Stimulated activated CD8-positive, alpha-beta memory T cell treated with anti-CD3 and anti-CD28 coated beads, Interleukin-4, amount 100 ng/mL, for 48 hours (primary cell): ENCODE measurements at regions not wholly inside any gene's neighbourhood (a gene's known extent, or its start where the extent isn't known, plus 50 kb on each side); places are given as distances from the start of the nearest gene placed in this dataset.
"Not testable (repeated sequence)": the region's sequence is repeated elsewhere in the genome, so short reads cannot be mapped to it uniquely, and the experiment has no call there.

Experiments used
- DNase-seq: peaks from one replicate; pipeline ENCODE4 v3.0.0-alpha.2; 2020

DNA sequence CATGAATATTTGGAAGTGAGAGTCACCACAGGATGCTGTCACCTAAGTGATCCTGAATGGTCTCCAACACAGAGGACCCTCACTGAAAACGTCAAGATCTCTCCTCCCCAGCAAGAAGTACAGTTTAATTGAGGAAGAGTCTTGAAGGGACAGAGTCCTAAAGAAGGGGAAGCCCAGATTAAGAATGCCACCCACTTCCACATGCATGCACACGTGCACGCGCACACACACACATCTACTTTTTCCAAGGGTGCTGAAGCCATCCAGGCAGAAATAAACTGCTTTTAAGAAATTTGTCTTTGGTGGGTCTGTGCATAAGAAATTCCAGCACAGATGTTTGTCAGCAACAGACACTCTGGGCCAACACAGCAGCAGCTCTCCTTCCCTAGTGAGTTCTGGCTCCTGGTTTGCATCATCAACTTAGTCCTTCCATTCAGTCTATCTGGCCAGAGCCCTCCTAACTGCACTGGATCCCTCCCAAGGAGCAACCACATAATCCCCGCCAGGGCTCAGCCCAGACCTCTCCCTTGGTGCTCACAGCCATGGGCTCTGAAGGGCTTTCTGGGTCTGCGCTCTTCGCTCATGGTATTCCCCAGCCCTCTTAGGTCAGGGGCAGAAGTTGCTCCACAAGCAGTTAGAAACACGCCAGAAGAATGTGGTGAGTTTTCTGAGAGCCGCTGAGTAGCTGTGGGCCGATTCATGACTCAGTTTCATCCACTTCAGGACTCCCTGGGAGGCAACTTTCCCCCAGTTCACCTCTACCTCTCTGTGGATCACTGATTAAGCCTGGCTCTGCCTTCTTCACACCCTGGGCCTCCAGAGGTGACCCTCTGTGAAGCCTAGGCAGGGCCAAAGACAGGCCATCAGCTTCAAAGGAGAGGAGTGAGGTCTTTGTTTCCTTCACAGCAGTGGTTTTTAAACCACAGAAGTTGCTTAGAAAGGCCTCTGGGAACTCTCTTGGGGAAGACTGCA is 132.6 kb upstream of the LIPC start:
- no peak for DNase-seq

DNA sequence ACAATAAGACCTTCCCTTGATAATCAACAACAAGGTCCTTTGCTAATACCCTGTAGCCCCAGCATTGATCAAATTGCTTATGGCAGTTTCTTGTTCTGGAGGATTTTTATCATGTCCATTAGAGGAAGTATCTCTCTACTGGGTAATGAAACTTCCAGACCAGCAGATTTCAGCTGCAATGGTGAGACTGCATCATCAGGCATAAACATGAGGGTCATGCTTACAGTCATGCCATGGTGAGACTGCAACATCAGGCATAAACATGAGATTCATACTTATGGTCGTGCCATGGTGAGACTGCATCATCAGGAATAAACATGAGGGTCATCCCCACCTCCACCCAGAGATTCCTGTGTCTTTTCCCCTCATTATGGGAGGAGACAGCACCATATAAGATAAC is 129.0 kb upstream of the LIPC start:
- DNase-seq = no peak

DNA sequence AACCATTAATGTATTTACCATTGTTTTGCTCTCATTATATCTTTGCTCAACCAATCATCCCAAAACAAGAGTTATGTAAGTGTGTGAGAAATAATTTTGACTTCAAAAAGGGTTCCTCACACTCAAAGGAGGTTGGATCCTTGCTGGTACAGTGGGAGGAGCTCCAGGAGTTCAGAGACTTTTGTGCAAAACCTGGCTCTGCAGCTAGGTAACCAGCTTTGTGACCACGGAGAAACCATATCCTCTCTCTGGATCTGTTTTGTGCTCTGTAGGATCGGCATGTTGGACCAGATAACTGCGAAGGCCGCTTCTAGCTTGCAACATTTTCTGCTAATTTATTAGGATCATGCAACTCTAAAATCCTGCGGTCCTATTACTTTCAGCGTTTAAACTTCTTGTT is 128.6 kb upstream of the LIPC start:
- DNase-seq = no peak

DNA sequence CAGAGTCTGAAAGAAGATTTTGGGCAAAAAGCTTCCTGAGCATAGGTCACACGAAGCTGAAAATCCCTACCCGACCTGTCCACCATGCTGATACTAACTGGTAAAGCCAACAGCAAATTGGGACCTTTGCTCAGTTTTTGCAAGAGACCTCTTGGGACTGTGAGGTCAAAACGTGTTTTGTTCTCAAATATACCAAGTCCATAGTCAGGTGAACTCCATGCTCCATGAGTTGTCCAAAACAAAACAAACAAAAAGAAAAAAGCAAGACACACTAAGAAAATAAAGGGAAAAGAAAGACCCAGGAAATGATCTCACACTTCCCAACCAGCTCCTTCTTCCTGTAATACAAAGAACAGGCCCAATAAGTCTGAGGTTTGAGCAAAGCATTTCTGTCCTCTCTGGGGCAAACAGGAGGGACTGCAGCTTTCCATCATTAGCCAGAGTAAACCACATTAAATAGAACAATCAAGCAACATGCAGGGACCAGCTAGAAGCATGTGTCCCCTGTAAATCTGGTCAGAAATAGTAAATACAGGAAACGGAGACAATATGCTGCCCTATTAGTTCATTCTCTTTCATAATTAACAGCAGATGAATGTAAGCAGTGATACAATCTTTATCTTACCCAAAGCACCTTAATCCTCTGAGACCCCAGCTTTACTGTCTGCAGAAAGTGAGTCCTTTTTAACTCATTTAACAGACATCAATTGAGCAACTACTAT is 125.0 kb upstream of the LIPC start:
- DNase-seq = no peak

DNA sequence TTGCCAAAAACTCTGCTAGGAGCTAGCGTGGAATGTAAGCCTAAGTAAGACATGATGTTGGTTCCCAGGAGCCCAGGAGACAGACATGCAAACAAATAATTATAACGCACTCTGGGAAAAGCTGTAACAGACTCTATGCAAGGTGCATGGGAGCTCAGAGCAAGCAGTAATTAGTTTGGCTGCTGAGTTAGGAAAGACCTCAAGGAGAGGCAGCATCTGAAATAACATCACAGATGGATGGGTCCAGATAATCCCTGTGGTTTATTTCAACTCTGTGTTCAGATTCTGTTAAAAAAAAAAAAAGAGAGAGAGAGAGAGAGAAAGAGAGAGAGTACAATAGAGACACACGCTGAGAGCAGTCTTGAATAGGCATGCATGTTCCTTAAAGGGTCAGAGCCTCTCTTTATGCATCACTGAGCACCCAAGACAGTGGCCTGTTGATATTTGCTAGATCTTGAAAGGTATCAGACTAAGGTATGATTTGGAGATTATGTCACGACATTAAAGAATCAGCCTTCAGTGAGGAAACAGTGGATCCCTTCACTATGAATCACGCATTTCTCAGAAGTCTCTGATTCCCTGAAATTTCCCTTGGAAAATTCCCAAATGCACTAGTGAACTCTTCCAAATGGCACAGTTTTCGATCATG is 124.4 kb upstream of the LIPC start:
- no peak for DNase-seq

DNA sequence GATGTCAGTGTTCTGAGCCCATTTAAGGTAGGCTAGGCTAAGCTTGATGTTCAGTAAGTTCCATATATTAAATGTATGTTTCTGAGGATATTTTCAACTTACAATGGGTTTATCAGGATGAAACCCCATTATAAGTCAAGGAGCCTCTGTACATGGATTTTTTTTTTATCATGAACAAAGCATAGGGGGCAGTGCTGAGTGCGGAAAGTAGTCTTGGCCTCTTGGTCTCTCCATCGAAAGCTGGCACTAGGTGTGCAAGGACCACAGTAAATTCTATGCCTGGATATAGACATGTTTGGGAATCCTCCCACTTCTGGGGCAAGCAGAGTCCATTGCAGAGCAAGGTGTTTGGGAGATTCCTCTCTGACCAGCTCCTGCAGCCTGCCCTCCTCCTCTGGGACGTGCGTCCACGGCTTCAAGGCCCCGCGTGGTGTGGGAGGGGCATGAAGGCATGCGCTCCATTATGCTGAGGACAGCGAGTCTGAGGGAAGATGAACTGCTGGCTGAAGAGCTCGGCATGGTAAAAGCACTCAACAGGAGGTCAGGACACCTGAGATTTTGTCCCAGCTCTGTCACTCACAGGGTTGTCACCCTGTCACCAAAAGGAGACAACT is 122.9 kb upstream of the LIPC start:
- DNase-seq = no peak

DNA sequence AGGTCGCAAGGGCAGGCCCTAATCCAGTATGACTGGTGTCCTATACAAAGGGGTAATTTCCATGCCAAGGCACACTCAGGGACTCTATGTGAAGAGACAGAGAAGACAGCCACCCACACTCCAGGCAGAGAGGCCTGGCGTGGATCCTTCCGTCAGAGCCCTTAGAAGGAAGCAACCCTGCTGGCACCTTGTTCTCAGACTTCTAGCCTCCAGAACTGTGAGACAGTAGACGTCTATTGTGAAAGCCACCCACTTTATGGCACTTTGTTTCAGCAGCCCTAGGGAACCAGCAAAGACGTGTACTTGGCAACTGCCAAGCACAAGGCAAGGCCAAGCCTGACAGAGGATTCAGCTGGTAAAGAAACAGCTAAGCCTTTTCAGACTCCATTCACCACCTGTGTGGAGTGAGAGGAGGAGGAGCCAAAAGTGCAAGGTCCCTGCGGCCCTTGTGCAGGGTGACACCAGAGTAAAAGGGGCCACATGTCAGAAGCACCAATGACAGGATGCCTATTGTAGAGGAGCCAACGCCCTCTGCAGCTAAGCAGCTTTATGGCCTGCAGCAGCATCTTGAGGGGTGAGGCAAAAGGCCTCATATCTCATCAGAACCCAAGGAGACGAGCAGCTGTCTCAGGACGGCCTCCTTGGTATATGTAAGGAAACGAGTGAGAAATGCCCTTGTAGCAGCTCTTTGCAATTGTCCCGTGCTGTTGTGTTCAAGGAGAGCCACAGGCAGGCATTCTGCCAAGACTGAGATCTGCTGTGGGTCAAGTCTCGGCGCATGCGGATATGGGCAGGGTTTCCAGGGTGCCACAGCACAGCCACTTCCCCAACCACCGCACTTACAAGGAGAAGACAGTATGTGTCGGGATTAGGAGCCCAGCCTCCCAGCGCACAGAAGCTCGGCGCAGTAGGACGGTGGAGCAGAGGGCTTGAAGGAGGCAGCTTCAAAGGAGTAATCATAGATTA is 121.5 kb upstream of the LIPC start:
- no peak for DNase-seq

DNA sequence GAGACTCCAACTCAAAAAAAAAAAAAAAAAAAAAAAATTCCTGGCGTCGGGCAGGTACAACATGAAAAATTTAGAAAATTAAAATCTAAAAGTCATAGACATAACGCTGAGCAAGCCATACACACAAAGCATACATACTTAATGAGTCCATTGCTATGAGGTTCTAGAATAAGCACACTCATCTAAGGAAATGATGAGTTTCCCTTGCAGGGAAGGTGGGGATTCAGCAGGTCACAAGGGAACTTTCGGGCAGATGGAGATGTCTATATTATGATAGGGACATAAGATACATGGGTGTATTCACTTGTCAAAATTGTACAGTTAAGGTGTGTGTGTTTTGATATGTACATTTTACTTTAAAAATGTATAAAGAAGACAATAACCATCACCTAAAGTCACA is 120.2 kb upstream of the LIPC start:
- DNase-seq = no peak

DNA sequence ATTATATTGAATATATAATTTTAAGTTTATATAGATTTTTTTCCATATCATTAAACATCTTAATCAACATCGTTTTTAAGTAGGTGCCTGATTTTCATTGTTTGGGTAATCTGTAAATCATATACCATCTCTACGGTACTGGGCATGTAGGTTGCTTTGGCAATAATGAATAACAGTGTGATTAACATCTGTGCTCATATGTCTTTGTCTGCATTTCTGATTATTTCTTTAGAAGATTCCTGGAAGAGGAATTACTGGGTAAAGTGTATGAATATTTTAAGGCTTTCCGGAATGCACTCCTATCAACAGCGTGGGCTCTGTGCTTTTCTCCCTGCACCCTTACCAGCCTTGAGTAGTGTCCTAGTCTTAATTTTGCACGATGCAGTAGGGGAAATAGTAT is 119.8 kb upstream of the LIPC start:
- DNase-seq = no peak

DNA sequence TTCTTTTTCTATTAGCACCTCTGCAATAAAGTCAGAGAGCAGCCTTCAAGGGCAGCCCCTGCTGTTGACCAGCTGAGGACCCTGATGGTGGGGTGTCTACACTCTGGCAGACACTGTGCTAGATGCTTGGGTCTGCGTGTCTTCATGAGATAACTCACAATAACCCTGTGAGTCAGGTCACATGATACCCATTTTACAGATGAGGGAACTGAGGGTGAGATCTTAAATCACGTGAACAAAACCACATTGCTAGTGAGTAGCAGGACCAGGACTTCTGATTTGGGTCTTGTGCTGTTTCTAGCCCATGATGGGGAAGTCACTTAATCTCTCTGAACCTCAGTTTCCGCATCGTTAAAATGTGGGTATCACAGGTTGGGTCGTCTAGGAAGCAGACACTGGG is 118.5 kb upstream of the LIPC start:
- DNase-seq = no peak

DNA sequence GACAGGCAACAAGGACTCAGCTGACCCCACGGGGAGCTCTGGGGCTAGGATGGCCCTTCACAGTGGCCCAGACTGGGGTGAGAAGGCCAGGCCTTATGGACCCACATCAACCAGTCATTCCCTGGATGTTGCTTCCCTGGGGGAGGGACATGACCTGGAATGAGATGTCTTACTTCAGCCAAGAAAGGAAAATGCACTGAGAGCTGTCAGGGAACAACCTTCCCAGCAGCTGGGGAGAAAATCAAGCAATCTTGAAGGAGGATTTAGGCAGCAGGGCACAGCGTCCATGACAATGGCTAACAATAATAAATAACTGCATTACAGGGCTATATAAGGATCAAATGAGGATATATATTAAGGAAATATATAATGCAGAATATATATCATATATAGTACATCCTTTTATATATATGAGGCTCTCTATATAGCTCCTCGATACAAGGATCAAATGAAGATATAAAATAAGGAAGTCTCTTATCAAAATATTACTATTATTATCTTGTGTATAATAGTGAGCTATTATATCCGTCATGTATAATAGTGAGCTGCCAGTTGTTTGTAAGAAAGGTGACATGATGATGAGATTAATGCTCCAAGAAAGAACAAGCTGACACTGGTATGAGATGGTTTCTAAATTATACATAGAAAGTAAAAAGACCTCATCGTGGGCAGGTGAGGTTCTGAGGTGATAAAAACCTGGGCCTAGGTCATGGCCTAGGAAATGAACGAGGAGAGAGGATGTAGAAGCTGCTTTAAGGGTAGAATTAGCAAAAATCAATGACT is 117.8 kb upstream of the LIPC start:
- DNase-seq = no peak

DNA sequence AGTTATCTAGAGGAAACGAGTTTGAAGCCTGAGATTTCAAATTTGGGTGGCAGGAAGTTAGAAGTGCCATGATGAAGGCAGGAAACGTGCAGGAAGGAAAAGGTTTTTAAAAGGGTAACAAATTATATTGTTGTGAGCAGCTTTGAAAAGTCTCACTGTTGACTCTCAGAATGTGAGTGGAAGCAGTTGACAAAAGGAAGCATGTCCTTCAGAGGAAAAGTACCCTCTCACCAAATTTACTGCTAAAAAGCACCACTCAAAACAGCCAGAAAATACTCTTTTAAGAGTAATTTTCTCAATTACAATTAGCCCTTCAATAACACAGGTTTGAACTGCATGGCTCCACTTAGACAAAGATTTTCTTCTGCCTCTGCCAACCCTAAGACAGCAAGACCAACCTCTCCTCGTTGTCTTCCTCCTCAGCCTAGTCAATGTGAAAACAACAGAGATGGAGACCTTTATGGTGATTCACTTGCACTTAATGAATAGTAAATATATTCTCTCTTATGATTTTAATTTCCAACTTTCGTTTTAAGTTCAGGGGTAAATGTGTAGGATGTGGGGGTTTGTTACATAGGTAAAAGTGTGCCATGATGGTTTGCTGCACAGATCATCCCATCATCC is 117.1 kb upstream of the LIPC start:
- DNase-seq = no peak

DNA sequence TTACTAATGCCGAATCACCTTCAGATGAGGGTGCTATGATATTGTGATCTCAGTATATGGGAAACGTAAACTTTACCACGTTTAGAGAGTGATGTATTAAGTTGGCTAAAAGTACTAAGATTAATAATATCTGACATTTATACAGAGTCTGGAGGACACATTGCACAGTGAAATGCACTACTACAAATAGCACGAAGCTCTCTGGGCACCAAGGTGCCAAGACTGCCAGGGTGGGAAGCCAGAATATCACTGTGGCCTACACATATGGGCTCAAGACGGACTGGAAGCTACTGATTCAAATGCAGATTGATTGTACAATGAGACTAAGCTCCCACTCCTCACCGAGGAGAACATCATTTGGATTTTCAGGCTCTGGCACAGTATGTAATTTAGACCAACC is 113.3 kb upstream of the LIPC start:
- no peak for DNase-seq

DNA sequence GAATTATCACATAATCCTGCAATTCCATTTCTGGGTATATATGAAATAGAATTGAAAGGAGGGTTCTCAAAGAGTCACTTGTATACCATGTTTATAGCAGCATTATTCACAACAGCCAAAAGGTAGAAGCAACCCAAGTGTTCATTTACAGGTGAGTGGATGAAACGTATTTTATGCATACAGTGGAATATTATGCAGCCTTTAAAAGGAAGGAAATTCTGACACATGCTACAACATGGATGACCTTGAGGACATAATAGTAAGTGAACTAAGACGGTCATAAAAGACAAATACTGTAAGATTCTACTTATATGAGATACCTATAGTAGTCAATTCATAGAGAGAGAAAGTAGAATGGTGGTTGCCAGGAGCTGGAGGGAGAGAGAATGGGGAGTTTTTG is 110.8 kb upstream of the LIPC start:
- no peak for DNase-seq

DNA sequence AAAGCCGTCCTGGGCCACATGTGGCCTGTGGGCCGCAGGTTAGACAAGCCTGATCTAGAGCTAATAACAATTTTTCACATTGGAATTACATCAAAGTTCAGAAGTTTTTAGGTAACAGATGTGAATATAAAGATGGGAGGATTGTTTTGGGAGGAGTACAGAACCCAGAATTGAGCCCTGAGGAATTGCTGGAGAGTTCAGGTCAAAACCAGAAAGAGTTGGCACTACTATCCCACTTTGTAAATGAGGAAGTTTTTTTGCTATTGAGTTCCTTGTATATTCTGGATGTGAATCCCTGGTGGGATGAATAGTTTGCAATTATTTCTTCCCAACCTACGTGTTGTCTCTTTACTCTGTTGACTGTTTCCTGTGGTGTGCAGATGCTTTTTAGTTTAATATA is 109.5 kb upstream of the LIPC start:
- DNase-seq = no peak

DNA sequence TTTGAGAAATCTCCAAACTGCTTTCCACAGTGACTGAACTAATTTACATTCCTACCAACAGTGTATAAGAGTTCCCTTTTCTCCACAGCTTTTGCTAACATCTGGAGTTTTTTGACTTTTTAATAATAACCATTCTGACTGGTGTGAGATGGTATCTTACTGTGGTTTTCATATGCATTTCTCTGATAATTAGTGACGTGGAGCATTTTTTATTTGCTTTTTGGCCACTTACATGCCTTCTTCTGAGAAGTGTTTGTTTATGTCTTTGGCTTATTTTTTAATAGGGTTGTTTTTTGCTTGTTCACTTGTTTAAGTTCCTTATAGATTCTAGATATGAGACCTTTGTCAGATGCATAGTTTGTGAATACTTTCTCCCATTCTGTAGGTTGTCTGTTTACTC is 108.5 kb upstream of the LIPC start:
- not testable (repeated sequence) for DNase-seq

DNA sequence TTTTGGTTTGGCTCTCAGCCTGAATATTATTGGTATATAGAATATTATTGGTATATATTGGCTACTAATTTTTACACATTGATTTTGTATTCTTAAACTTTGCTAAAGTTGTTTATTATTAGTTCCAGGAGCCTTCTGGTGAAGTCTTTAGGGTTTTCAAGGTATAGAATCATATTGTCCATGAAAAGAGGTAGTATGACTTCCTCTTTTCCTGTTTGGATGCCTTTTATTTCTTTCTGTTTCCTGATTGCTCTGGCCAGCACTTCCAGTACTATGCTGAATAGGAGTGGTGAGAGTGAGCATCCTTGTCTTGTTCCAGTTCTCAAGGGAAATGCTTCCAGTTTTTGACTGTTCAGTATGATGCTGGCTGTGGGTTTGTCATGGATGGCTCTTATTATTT is 107.3 kb upstream of the LIPC start:
- no peak for DNase-seq

DNA sequence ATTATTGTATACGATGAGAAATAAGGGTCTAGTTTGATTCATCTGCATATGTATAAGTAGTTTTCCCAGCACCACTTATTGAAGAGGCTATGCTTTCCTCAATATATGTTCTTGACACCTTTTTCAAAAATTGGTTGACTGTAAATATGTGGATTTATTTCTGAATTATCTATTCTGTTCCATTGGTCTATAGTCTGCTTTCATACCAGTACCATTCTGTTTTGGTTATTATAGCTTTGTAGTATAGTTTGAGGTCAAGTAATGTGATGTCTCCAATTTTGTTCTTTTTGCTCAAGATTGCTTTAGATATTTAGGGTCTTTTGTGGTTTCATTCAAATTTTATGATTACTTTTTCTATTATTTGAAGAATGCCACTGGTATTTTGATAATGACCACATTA is 103.8 kb upstream of the LIPC start:
- no peak for DNase-seq

DNA sequence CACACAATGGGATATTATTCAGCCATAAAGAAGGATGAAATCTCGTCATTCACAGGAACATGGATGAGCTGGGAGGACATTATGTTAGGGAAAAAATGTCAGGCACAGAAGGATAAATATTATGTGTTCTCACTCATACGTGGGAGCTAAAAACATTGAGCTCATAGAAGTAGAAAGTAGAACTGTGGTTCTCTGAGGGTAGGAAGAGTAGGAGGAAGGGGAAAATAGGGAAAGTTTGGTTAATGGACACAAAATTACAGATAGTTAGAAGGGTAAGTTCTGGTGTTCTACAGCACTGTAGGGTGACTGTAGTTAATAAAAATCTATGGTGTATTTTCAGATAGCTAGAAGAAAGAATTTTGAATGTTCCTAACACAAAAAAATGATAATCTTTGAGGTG is 102.6 kb upstream of the LIPC start:
- no peak for DNase-seq

DNA sequence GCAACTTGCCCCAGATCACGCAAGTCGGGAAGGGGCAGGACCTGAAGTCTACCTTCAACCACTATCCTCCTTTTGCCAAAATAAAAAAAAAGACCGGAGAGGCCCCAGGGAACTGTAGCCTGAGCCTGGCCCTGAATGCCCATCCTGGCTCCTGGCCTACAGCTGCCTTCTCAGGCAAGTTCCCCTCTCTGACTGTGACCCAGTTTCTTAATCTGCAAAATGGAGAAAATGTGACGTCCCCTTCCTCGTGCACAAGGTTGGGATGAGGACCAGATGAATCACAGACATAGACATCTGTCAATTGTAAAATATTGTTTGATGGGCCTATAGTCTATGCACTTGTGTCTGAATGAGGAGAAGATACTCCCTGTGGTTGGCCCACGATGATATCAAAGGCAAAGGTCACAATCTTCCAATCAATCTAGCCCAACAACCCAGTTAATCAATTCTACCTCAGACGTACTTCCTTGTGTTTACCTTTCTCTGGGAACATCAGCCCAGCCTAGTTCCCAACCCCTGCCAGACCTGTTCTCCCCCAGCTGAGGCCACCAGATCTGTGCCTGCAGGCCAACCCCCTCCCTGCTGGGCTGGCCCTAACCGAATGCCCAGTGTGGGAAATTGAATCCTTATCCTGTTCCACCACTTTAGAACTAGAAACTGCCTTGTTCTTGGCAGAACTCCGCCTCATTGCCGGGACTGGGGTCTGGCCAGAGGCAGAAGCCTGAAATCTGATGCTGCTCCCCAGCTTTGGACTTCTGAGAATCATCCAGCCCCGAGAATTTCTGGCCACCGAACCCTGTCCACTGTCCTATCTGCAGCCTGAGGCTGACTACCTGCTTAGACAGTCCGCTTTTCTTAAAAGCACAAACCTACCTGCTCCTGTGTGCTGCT is 101.8 kb upstream of the LIPC start:
- no peak for DNase-seq
